Heart right ventricle (tissue), 16 donors: ENCODE measurements at regions not wholly inside any gene's neighbourhood (a gene's known extent, or its start where the extent isn't known, plus 50 kb on each side); places are given as distances from the start of the nearest gene placed in this dataset.
A peak's percentile ranks its signal among the peaks of the same experiment; 100 is the strongest.

Experiments used
- ATAC-seq, 8 donors: fragments of 200-7000 bp; cut with Tn5 transposase; one replicate each; pipeline ENCODE4 v1.9.1; 2020; ENCODE audit warnings: mild to moderate bottlenecking in 8 of 8, moderate library complexity in 8 of 8, moderate number of reproducible peaks in 1 of 8
- DNase-seq, 2 donors: peaks; one replicate each; pipeline ENCODE4 v3.0.0-alpha.2; 2020
- H3K27ac ChIP-seq, 10 donors: fragments of 200-600 bp; sonication (generic) in 2 of 10; one replicate each; pipeline versions ENCODE4 v1.5.0 to v1.8.0; 2020 to 2022; ENCODE audit warnings: mild to moderate bottlenecking in 3 of 10
- H3K27me3 ChIP-seq, 7 donors: fragments of 200-600 bp; one replicate each; pipeline ENCODE4 v1.8.0; 2021 to 2022; ENCODE audit warnings: mild to moderate bottlenecking in 2 of 7
- H3K36me3 ChIP-seq, 9 donors: fragments of 200-600 bp; sonication (generic) in 1 of 9; one replicate each; pipeline versions ENCODE4 v1.5.0 to v1.8.0; 2020 to 2022; ENCODE audit warnings: mild to moderate bottlenecking in 2 of 9
- H3K4me1 ChIP-seq, 9 donors: fragments of 200-600 bp; sonication (generic) in 1 of 9; one replicate each; pipeline versions ENCODE4 v1.5.0 to v1.8.0; 2020 to 2022; ENCODE audit warnings: mild to moderate bottlenecking in 4 of 9
- H3K4me3 ChIP-seq, 10 donors: fragments of 200-600 bp; sonication (generic) in 2 of 10; one replicate each; pipeline versions ENCODE4 v1.5.0 to v1.8.0; 2020 to 2022; ENCODE audit warnings: mild to moderate bottlenecking in 7 of 10, moderate library complexity in 2 of 10
- H3K9me3 ChIP-seq, 11 donors: fragments of 200-600 bp in 10 of 11; sonication (generic) in 2 of 11; one replicate each; pipeline versions ENCODE4 v1.5.0 to v1.8.0; 2013 to 2022; ENCODE audit warnings: mild to moderate bottlenecking in 2 of 11, control low read depth in 1 of 11, moderate library complexity in 1 of 11
- CTCF ChIP-seq, 9 donors: fragments of 200-600 bp; sonication (generic) in 2 of 9; IDR thresholded peaks; one replicate each; pipeline versions ENCODE4 v1.5.0 to v1.8.0; 2021 to 2022; ENCODE audit warnings: antibody characterized with exemption in 9 of 9, mild to moderate bottlenecking in 5 of 9, moderate library complexity in 1 of 9
- WGBS, 2 donors: extraction: QIAGEN DNeasy Blood & Tissue Kit; methylation state at CpG; one replicate each; pipeline ENCODE4 v1.1.7; 2013; ENCODE audit warnings: inconsistent platforms in 1 of 2; 5-methylcytosine and 5-hydroxymethylcytosine counted together
- intact Hi-C, 10 donors: fragments of 100-400 bp; cut with DNase I; formaldehyde crosslinking; loops; one replicate each; pipeline versions ENCODE4 v1.11.1 to v1.14.2; 2022
- donor health status: Arrhythmogenic right ventricular cardiomyopathy.
- donor health status: ischemic (EF 13 %, LVEDD 7.1; RV severe dilation, severe dysfunction).
- donor health status: healthy with polysubstance abuse.
- donor health status: DM: no; HTN: yes; CAD: no.
- donor health status: DM: no; HTN: no; CAD: no.
- donor health status: ischemic (EF 25% LVEDD 6.9; RV normal size, moderate dysfunction).
- donor health status: ischemic (EF 25% LVEDD 5.7; RV mildly dilated, moderate dysfunction).
- donor health status: healthy.
- donor health status: DM: yes; HTN: yes; CAD: no.
- donor health status: Ischemic cardiomyopathy.
- donor health status: ischemic (EF 35%, LVEDD 5.7; RV mildly dilated, moderate dysfunction).
- donor health status: nonischemic (EF 11% LVEDD 7.7; RV severe dilation, severe dysfunction).
- donor health status: DM: yes; HTN: yes; CAD: no.
- donor health status: PGD.
- donor health status: ischemic (EF 29% LVEDD 5.4; RV normal size, mild dysfunction).
- donor health status: nonischemic (EF 23%, LVEDD 6.1; RV moderate dilation, normal function).

- WGBS, 2 donors = 39 to 48% methylated on average over 10 of the region's 11 CpGs
- intact Hi-C loops = loop anchor here in 5 of 10 donors (2.0 to 10.0 kb wide), 6 partner anchors 71 to 286 kb away; no protein-coding TSS in a partner anchor
Observed at GRCh38 chr18:22275706-22276333, 106.4 kb downstream of the GATA6 start.

GRCh38 chr18:22273101-22274039 lies 104.0 kb downstream of the GATA6 start:
- DNase-seq (no peak), ATAC-seq (no peak)
- H3K27ac ChIP-seq = peak overlapping the region in 2 of 10 donors; percentile 6 to 22
- no peaks in the 10 kb centered on the region for H3K36me3 ChIP-seq
- TF ChIP-seq CTCF (IDR thresholded peaks at IDR 0.05) = no peak
- peaks cover 0 to 6% (median 0%) of the 10 kb centered on the region in 11 donors for H3K9me3 ChIP-seq
- 86 to 95% methylated on average over 5 of the region's 5 CpGs for WGBS, 2 donors
- no peak overlapping the region for H3K4me3 ChIP-seq
- intact Hi-C loops = loop anchor here in 1 of 10 donors (10.0 kb wide), 1 partner anchor 191 kb away; no protein-coding TSS in a partner anchor
- peaks cover 0 to 44% (median 14%) of the 10 kb centered on the region in 9 donors for H3K4me1 ChIP-seq
- no peaks in the 10 kb centered on the region for H3K27me3 ChIP-seq

More at GRCh38 chr18:22275706-22276333, 106.4 kb downstream of the GATA6 start:
- H3K4me3 ChIP-seq = no peak overlapping the region
- peak overlapping the region; percentile 71 to 92 (median 85) for H3K27ac ChIP-seq
- DNase-seq (no peak), ATAC-seq (peak; percentile 27 to 71 (median 52))
- H3K9me3 ChIP-seq = peaks cover 0 to 6% (median 0%) of the 10 kb centered on the region in 11 donors
- H3K36me3 ChIP-seq = no peaks in the 10 kb centered on the region
- H3K4me1 ChIP-seq = peaks cover 0 to 50% (median 15%) of the 10 kb centered on the region in 9 donors
- H3K27me3 ChIP-seq = no peaks in the 10 kb centered on the region
- no peak for TF ChIP-seq CTCF (IDR thresholded peaks at IDR 0.05)

GRCh38 chr18:22272242-22272641 lies 102.9 kb downstream of the GATA6 start:
- Histone ChIP-seq H3K27me3 (no peaks in the 10 kb centered on the region), H3K9me3 (peaks cover 0 to 6% (median 0%) of the 10 kb centered on the region in 11 donors), H3K36me3 (no peaks in the 10 kb centered on the region), H3K4me3 (no peak overlapping the region), H3K27ac (peak overlapping the region in 3 of 10 donors; percentile 6 to 29 (median 22)), H3K4me1 (peaks cover 0 to 38% (median 9%) of the 10 kb centered on the region in 9 donors)
- TF ChIP-seq CTCF (IDR thresholded peaks at IDR 0.05) = no peak
- ATAC-seq (no peak), DNase-seq (no peak)
- intact Hi-C loops = loop anchor here in 1 of 10 donors (10.0 kb wide), 1 partner anchor 193 kb away; no protein-coding TSS in a partner anchor

GRCh38 chr18:22271030-22271429 lies 101.6 kb downstream of the GATA6 start:
- ATAC-seq (no peak), DNase-seq (no peak)
- Histone ChIP-seq H3K27ac (no peak overlapping the region), H3K27me3 (no peaks in the 10 kb centered on the region), H3K9me3 (peaks cover 0 to 6% (median 0%) of the 10 kb centered on the region in 11 donors), H3K4me1 (peaks cover 0 to 27% (median 6%) of the 10 kb centered on the region in 9 donors), H3K36me3 (no peaks in the 10 kb centered on the region), H3K4me3 (no peak overlapping the region)
- intact Hi-C loops = loop anchor here in 1 of 10 donors (10.0 kb wide), 1 partner anchor 194 kb away; no protein-coding TSS in a partner anchor
- no peak for TF ChIP-seq CTCF (IDR thresholded peaks at IDR 0.05)
- WGBS, 2 donors = 92 to 100% methylated on average over 1 of the region's 1 CpG
